ENCODE measurements at regions not wholly inside any gene's neighbourhood (a gene's known extent, or its start where the extent isn't known, plus 50 kb on each side); places are given as distances from the start of the nearest gene placed in this dataset.

DNA sequence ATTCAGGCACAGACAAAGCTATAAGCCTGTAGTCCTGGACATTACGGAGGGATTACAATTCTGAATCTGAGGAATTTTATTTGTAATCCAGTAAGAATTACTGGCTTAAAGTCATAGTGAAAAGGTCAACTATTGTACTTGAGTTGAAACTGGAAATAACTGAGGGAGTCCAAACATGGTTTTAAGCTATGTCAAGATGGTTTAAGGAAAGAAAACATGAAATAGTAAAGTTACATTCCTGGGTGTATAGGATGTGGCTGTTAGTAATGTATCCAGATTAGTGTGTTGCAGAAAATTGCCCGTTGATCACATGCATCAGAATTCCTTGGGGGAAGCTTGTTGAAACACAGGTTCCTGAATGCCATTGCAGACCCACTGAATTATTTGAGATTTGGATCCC is 124.8 kb upstream of the GORAB start:
- H3K9me3 ChIP-seq (ENCODE audit: low read length) = no peaks in the 10 kb centered on the region
- DNase-seq (ENCODE audit: low spot score) = no peak
- H3K79me2 ChIP-seq (ENCODE audit: insufficient read depth, low read depth, low read length) = no peaks in the 10 kb centered on the region
- POLR2A ChIA-PET = interaction anchor here (2.0 kb wide), 1 partner anchor 11 kb away, joined by 4 read pairs; no protein-coding TSS in a partner anchor
- no peak overlapping the region for H3K4me3 ChIP-seq (ENCODE audit: low read depth, low read length, poor library complexity, severe bottlenecking)
- H3K9me2 ChIP-seq (ENCODE audit: insufficient read depth, low read length) = no peaks in the 10 kb centered on the region
- TF ChIP-seq EZH2phosphoT487 (IDR thresholded peaks at IDR 0.05; ENCODE audit: borderline replicate concordance, low read depth, low read length) (no peak), CTCF (conservative IDR thresholded peaks at IDR 0.05; ENCODE audit: low read length) (no peak)
- no peaks in the 10 kb centered on the region for H3K4me1 ChIP-seq (ENCODE audit: insufficient read depth, low read length, poor library complexity, severe bottlenecking)
- intact Hi-C loops (cut with micrococcal nuclease; ENCODE audit: unreplicated experiment) = no loop called here
- H3K27ac ChIP-seq (ENCODE audit: low read depth, low read length, poor library complexity, severe bottlenecking) = no peak overlapping the region
- no TSS peak for BruUV-seq (replicated peaks)
- no peaks in the 10 kb centered on the region for H3K36me3 ChIP-seq (ENCODE audit: insufficient read depth, low read length)
- no peak overlapping the region for H2AFZ ChIP-seq (ENCODE audit: low read length)
- no peak overlapping the region for H3K4me2 ChIP-seq (ENCODE audit: low read length)
- CTCF ChIA-PET (ENCODE audit: unreplicated experiment) = no interaction called here
- no peaks in the 10 kb centered on the region for H4K20me1 ChIP-seq (ENCODE audit: insufficient read depth, low read length)

DNA sequence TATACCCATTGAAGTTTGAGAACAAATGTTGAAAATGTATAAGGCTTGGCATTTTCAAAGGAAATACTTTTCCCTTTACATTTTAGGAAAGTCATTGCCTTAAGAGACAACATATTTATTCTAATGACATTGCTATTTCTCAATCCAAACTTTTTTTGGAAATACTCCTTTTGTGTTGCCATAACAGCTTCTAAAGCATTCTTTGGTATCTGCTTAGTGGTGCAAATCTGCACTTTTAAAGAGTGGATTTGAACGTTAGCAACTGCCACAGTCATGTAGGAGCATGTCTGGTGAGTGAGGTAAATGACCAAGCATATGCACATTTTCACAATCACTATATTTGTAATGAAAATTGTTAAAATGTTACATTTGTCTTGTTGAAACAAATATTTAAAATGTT is 124.4 kb upstream of the GORAB start:
- intact Hi-C loops (cut with micrococcal nuclease; ENCODE audit: unreplicated experiment) = no loop called here
- Histone ChIP-seq H3K4me1 (ENCODE audit: insufficient read depth, low read length, poor library complexity, severe bottlenecking) (no peaks in the 10 kb centered on the region), H4K20me1 (ENCODE audit: insufficient read depth, low read length) (no peaks in the 10 kb centered on the region), H3K9me3 (ENCODE audit: low read length) (no peaks in the 10 kb centered on the region), H3K4me2 (ENCODE audit: low read length) (no peak overlapping the region), H3K36me3 (ENCODE audit: insufficient read depth, low read length) (no peaks in the 10 kb centered on the region), H3K27ac (ENCODE audit: low read depth, low read length, poor library complexity, severe bottlenecking) (no peak overlapping the region), H3K4me3 (ENCODE audit: low read depth, low read length, poor library complexity, severe bottlenecking) (no peak overlapping the region), H2AFZ (ENCODE audit: low read length) (no peak overlapping the region), H3K9me2 (ENCODE audit: insufficient read depth, low read length) (no peaks in the 10 kb centered on the region), H3K79me2 (ENCODE audit: insufficient read depth, low read depth, low read length) (no peaks in the 10 kb centered on the region)
- TF ChIP-seq EZH2phosphoT487 (IDR thresholded peaks at IDR 0.05; ENCODE audit: borderline replicate concordance, low read depth, low read length) = no peak
- no peak for TF ChIP-seq CTCF (conservative IDR thresholded peaks at IDR 0.05; ENCODE audit: low read length)
- no peak for DNase-seq (ENCODE audit: low spot score)
- BruUV-seq (replicated peaks) = no TSS peak
- CTCF ChIA-PET (ENCODE audit: unreplicated experiment) = no interaction called here
- POLR2A ChIA-PET = interaction anchor here (2.0 kb wide), 1 partner anchor 12 kb away, joined by 4 read pairs; no protein-coding TSS in a partner anchor

GRCh38 chr1:170410401-170411166 is 121.4 kb upstream of the GORAB start:
- H3K9me3 ChIP-seq (ENCODE audit: low read length) = no peaks in the 10 kb centered on the region
- no peaks in the 10 kb centered on the region for H3K4me1 ChIP-seq (ENCODE audit: insufficient read depth, low read length, poor library complexity, severe bottlenecking)
- H3K9me2 ChIP-seq (ENCODE audit: insufficient read depth, low read length) = no peaks in the 10 kb centered on the region
- ChIA-PET CTCF (ENCODE audit: unreplicated experiment) (no interaction called here), POLR2A (no interaction called here)
- intact Hi-C loops (cut with micrococcal nuclease; ENCODE audit: unreplicated experiment) = no loop called here
- no peak overlapping the region for H3K27ac ChIP-seq (ENCODE audit: low read depth, low read length, poor library complexity, severe bottlenecking)
- no peak overlapping the region for H3K4me3 ChIP-seq (ENCODE audit: low read depth, low read length, poor library complexity, severe bottlenecking)
- no peak for DNase-seq (ENCODE audit: low spot score)
- no peaks in the 10 kb centered on the region for H3K36me3 ChIP-seq (ENCODE audit: insufficient read depth, low read length)
- H2AFZ ChIP-seq (ENCODE audit: low read length) = no peak overlapping the region
- H4K20me1 ChIP-seq (ENCODE audit: insufficient read depth, low read length) = no peaks in the 10 kb centered on the region
- H3K79me2 ChIP-seq (ENCODE audit: insufficient read depth, low read depth, low read length) = no peaks in the 10 kb centered on the region
- TF ChIP-seq EZH2phosphoT487 (IDR thresholded peaks at IDR 0.05; ENCODE audit: borderline replicate concordance, low read depth, low read length) (no peak), CTCF (conservative IDR thresholded peaks at IDR 0.05; ENCODE audit: low read length) (no peak)
- no TSS peak for BruUV-seq (replicated peaks)
- no peak overlapping the region for H3K4me2 ChIP-seq (ENCODE audit: low read length)

Measured in OCI-LY7 (cell line).